ENCODE measurements at regions not wholly inside any gene's neighbourhood (a gene's known extent, or its start where the extent isn't known, plus 50 kb on each side); places are given as distances from the start of the nearest gene placed in this dataset.
"Not testable (repeated sequence)": the region's sequence is repeated elsewhere in the genome, so short reads cannot be mapped to it uniquely, and the experiment has no call there.

- no peaks in the 10 kb centered on the region for H3K36me3 ChIP-seq (ENCODE audit: control insufficient read depth in 4 of 4, insufficient read depth in 4 of 4, low read length in 3 of 4)
- DNase-seq = no peak
- H3K9me3 ChIP-seq (ENCODE audit: control extremely low read depth in 1 of 5, control insufficient read depth in 4 of 5, insufficient read depth in 2 of 5, low read depth in 1 of 5, low read length in 4 of 5) = no peaks in the 10 kb centered on the region
- no peak overlapping the region for H3K4me3 ChIP-seq (ENCODE audit: control insufficient read depth in 1 of 7, extremely low read depth in 1 of 7, insufficient read depth in 4 of 7, low read depth in 2 of 7, low read length in 6 of 7)
- POLR2A ChIA-PET = no interaction called here
- H3K4me1 ChIP-seq (ENCODE audit: control extremely low read depth in 1 of 4, control insufficient read depth in 4 of 4, insufficient read depth in 4 of 4, low read length in 3 of 4) = no peaks in the 10 kb centered on the region
- no peaks in the 10 kb centered on the region for H3K27me3 ChIP-seq (replicated peaks in 2 of 5; ENCODE audit: control insufficient read depth in 4 of 5, insufficient read depth in 5 of 5, low read length in 4 of 5)
- no peak overlapping the region for H3K27ac ChIP-seq (ENCODE audit: insufficient read depth in 1 of 2, low read depth in 1 of 2, low read length in 2 of 2, poor library complexity in 1 of 2, severe bottlenecking in 2 of 2)
- no CpG with 5 or more reads among the region's 1 CpG for whole genome bisulfite sequencing (ENCODE audit: insufficient coverage)
- CTCF ChIA-PET = no interaction called here
These were observed 952.5 kb upstream of the FAT3 start for GRCh38 chr11:91272089-91272488.

DNA sequence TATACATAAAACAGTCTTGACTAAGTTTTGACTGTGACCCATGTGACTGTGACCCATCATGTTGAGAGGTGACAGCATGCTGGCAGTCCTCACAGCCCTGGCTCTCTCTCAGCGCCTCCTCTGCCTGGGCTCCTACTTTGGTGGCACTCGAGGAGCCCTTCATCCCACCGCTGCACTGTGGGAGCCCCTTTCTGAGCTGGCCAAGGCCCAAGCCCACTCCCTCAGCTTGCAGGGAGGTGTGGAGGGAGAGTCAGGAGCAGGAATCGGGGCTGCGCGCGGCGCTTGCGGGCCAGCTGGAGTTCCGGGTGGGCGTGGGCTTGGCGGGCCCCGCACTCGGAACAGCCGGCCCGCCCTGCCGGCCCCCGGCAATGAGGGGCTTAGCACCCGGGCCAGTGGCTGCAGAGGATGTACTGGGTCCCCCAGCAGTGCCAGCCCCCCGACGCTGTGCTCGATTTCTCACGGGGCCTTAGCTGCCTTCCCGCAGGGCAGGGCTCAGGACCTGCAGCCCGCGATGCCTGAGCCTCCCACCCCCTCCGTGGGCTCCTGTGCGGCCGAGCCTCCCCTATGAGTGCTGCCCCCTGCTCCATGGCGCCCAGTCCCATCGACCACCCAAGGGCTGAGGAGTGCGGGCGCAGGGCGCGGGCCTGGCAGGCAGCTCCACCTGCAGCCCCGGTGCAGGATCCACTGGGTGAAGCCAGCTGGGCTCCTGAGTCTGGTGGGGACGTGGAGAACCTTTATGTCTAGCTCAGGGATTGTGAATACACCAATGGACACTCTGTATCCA lies 955.9 kb upstream of the FAT3 start:
- H3K4me1 ChIP-seq (ENCODE audit: control extremely low read depth in 1 of 4, control insufficient read depth in 4 of 4, insufficient read depth in 4 of 4, low read length in 3 of 4); H3K27me3 ChIP-seq (replicated peaks in 2 of 5; ENCODE audit: control insufficient read depth in 4 of 5, insufficient read depth in 5 of 5, low read length in 4 of 5); H3K4me3 ChIP-seq (ENCODE audit: control insufficient read depth in 1 of 7, extremely low read depth in 1 of 7, insufficient read depth in 4 of 7, low read depth in 2 of 7, low read length in 6 of 7); H3K36me3 ChIP-seq (ENCODE audit: control insufficient read depth in 4 of 4, insufficient read depth in 4 of 4, low read length in 3 of 4); DNase-seq; H3K9me3 ChIP-seq (ENCODE audit: control extremely low read depth in 1 of 5, control insufficient read depth in 4 of 5, insufficient read depth in 2 of 5, low read depth in 1 of 5, low read length in 4 of 5); CTCF ChIA-PET; POLR2A ChIA-PET; H3K27ac ChIP-seq (ENCODE audit: insufficient read depth in 1 of 2, low read depth in 1 of 2, low read length in 2 of 2, poor library complexity in 1 of 2, severe bottlenecking in 2 of 2): not testable (repeated sequence)
- WGBS (ENCODE audit: insufficient coverage) = 98% methylated on average over 20 of the region's 37 CpGs

GRCh38 chr11:91265946-91266345 lies 958.7 kb upstream of the FAT3 start:
- Histone ChIP-seq H3K27ac (ENCODE audit: insufficient read depth in 1 of 2, low read depth in 1 of 2, low read length in 2 of 2, poor library complexity in 1 of 2, severe bottlenecking in 2 of 2) (no peak overlapping the region), H3K4me1 (ENCODE audit: control extremely low read depth in 1 of 4, control insufficient read depth in 4 of 4, insufficient read depth in 4 of 4, low read length in 3 of 4) (no peaks in the 10 kb centered on the region), H3K4me3 (ENCODE audit: control insufficient read depth in 1 of 7, extremely low read depth in 1 of 7, insufficient read depth in 4 of 7, low read depth in 2 of 7, low read length in 6 of 7) (no peak overlapping the region), H3K27me3 (replicated peaks in 2 of 5; ENCODE audit: control insufficient read depth in 4 of 5, insufficient read depth in 5 of 5, low read length in 4 of 5) (no peaks in the 10 kb centered on the region), H3K9me3 (ENCODE audit: control extremely low read depth in 1 of 5, control insufficient read depth in 4 of 5, insufficient read depth in 2 of 5, low read depth in 1 of 5, low read length in 4 of 5) (no peaks in the 10 kb centered on the region), H3K36me3 (ENCODE audit: control insufficient read depth in 4 of 4, insufficient read depth in 4 of 4, low read length in 3 of 4) (no peaks in the 10 kb centered on the region)
- ChIA-PET POLR2A (no interaction called here), CTCF (no interaction called here)
- DNase-seq = no peak
- no CpG with 5 or more reads among the region's 1 CpG for WGBS (ENCODE audit: insufficient coverage)

- Histone ChIP-seq H3K9me3 (ENCODE audit: control extremely low read depth in 1 of 5, control insufficient read depth in 4 of 5, insufficient read depth in 2 of 5, low read depth in 1 of 5, low read length in 4 of 5) (no peaks in the 10 kb centered on the region), H3K4me3 (ENCODE audit: control insufficient read depth in 1 of 7, extremely low read depth in 1 of 7, insufficient read depth in 4 of 7, low read depth in 2 of 7, low read length in 6 of 7) (no peak overlapping the region), H3K36me3 (ENCODE audit: control insufficient read depth in 4 of 4, insufficient read depth in 4 of 4, low read length in 3 of 4) (no peaks in the 10 kb centered on the region), H3K27me3 (replicated peaks in 2 of 5; ENCODE audit: control insufficient read depth in 4 of 5, insufficient read depth in 5 of 5, low read length in 4 of 5) (no peaks in the 10 kb centered on the region), H3K4me1 (ENCODE audit: control extremely low read depth in 1 of 4, control insufficient read depth in 4 of 4, insufficient read depth in 4 of 4, low read length in 3 of 4) (no peaks in the 10 kb centered on the region), H3K27ac (ENCODE audit: insufficient read depth in 1 of 2, low read depth in 1 of 2, low read length in 2 of 2, poor library complexity in 1 of 2, severe bottlenecking in 2 of 2) (no peak overlapping the region)
- no CpG with 5 or more reads among the region's 2 CpGs for WGBS (ENCODE audit: insufficient coverage)
- DNase-seq = no peak
- CTCF ChIA-PET = no interaction called here
- POLR2A ChIA-PET = no interaction called here
These were observed 960.1 kb upstream of the FAT3 start for GRCh38 chr11:91264481-91264880.

DNA sequence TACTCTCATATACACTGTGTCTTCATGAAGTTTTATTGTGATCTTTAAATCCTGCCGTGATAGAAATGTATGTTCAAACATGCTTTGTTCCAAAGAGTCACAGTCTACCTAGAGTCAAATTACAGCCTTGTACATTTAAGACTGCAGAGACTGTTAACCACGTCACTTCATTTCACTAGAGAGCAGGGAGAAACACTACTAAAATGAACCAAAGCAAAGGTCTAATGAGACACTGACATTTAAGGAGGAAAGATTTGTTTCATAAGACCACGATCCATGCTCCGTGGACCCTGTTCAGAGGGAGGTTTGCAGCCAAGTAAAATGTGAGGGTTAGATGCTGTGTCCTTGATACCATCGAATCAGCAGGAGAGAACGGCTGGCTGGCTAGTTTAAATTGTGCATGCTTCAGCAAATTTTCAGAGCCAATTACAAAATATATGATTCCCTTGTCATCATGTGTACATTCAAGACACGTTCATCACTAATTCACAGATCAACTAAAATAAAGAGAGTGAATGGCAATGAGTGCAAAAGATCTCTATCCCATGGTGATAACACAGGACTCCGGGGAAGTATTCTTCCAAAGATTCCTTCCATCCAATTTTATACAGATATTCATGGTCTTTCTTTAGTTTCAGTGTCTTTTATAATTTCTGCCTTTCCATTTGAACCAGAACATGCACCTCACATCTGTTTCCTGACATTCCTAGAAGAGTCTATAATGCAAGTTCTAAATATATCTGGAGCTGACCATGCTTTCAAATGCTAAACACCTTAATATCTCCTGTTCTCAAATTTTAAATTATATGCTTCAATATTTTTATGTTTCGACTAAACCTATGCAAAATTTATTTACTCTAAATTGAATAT lies 960.9 kb upstream of the FAT3 start:
- no peak overlapping the region for H3K27ac ChIP-seq (ENCODE audit: insufficient read depth in 1 of 2, low read depth in 1 of 2, low read length in 2 of 2, poor library complexity in 1 of 2, severe bottlenecking in 2 of 2)
- ChIA-PET CTCF (no interaction called here), POLR2A (no interaction called here)
- H3K9me3 ChIP-seq (ENCODE audit: control extremely low read depth in 1 of 5, control insufficient read depth in 4 of 5, insufficient read depth in 2 of 5, low read depth in 1 of 5, low read length in 4 of 5) = no peaks in the 10 kb centered on the region
- no peaks in the 10 kb centered on the region for H3K36me3 ChIP-seq (ENCODE audit: control insufficient read depth in 4 of 4, insufficient read depth in 4 of 4, low read length in 3 of 4)
- H3K4me1 ChIP-seq (ENCODE audit: control extremely low read depth in 1 of 4, control insufficient read depth in 4 of 4, insufficient read depth in 4 of 4, low read length in 3 of 4) = no peaks in the 10 kb centered on the region
- H3K27me3 ChIP-seq (replicated peaks in 2 of 5; ENCODE audit: control insufficient read depth in 4 of 5, insufficient read depth in 5 of 5, low read length in 4 of 5) = no peaks in the 10 kb centered on the region
- H3K4me3 ChIP-seq (ENCODE audit: control insufficient read depth in 1 of 7, extremely low read depth in 1 of 7, insufficient read depth in 4 of 7, low read depth in 2 of 7, low read length in 6 of 7) = no peak overlapping the region
- DNase-seq = no peak
- 92% methylated on average over 6 of the region's 9 CpGs for WGBS (ENCODE audit: insufficient coverage)

DNA sequence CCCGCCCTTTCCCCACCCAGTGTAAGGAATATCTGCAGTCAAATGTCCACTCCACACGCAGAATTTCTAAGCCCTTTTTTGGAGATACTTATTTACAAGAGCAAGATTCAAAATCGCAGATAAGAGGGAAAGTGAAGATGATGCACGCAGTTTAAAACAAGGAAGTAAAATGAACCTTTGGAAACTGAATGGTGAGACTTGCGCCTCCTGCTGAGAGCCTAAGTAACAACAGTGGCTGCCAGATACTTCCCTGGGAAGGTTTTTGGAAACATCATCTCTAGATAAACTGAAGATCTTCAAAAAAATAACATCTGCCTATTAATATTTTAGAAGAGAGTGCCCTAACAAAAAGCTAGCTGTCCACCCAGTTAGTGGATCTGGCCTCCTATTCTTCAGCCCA lies 963.1 kb upstream of the FAT3 start:
- Histone ChIP-seq H3K4me1 (ENCODE audit: control extremely low read depth in 1 of 4, control insufficient read depth in 4 of 4, insufficient read depth in 4 of 4, low read length in 3 of 4) (no peaks in the 10 kb centered on the region), H3K36me3 (ENCODE audit: control insufficient read depth in 4 of 4, insufficient read depth in 4 of 4, low read length in 3 of 4) (no peaks in the 10 kb centered on the region), H3K9me3 (ENCODE audit: control extremely low read depth in 1 of 5, control insufficient read depth in 4 of 5, insufficient read depth in 2 of 5, low read depth in 1 of 5, low read length in 4 of 5) (no peaks in the 10 kb centered on the region), H3K27ac (ENCODE audit: insufficient read depth in 1 of 2, low read depth in 1 of 2, low read length in 2 of 2, poor library complexity in 1 of 2, severe bottlenecking in 2 of 2) (no peak overlapping the region), H3K27me3 (replicated peaks in 2 of 5; ENCODE audit: control insufficient read depth in 4 of 5, insufficient read depth in 5 of 5, low read length in 4 of 5) (no peaks in the 10 kb centered on the region), H3K4me3 (ENCODE audit: control insufficient read depth in 1 of 7, extremely low read depth in 1 of 7, insufficient read depth in 4 of 7, low read depth in 2 of 7, low read length in 6 of 7) (no peak overlapping the region)
- no peak for DNase-seq
- ChIA-PET POLR2A (no interaction called here), CTCF (no interaction called here)
- 48% methylated on average over 3 of the region's 5 CpGs for WGBS (ENCODE audit: insufficient coverage)

DNA sequence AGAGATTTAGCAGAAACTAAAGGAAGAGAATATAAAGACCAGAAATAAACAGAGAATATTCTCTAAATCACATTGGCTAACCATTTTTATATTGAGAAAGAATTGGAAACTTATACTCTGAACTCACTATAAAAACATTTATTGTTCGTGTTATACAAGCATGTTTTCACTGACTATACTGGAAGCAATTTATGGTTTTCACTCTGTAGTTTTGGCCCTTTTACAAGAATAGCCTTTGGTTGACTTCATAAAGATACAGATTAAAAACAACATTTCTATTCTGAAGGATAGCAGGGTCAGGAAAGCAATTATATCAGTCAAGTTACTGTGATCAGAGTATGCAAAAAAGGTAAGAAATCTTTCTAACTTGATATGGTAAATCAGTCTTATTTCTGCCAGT lies 965.7 kb upstream of the FAT3 start:
- CTCF ChIA-PET = no interaction called here
- WGBS (ENCODE audit: insufficient coverage) = no CpG with 5 or more reads among the region's 1 CpG
- no peak for DNase-seq
- Histone ChIP-seq H3K27me3 (replicated peaks in 2 of 5; ENCODE audit: control insufficient read depth in 4 of 5, insufficient read depth in 5 of 5, low read length in 4 of 5) (no peaks in the 10 kb centered on the region), H3K36me3 (ENCODE audit: control insufficient read depth in 4 of 4, insufficient read depth in 4 of 4, low read length in 3 of 4) (no peaks in the 10 kb centered on the region), H3K4me1 (ENCODE audit: control extremely low read depth in 1 of 4, control insufficient read depth in 4 of 4, insufficient read depth in 4 of 4, low read length in 3 of 4) (no peaks in the 10 kb centered on the region), H3K9me3 (ENCODE audit: control extremely low read depth in 1 of 5, control insufficient read depth in 4 of 5, insufficient read depth in 2 of 5, low read depth in 1 of 5, low read length in 4 of 5) (no peaks in the 10 kb centered on the region), H3K4me3 (ENCODE audit: control insufficient read depth in 1 of 7, extremely low read depth in 1 of 7, insufficient read depth in 4 of 7, low read depth in 2 of 7, low read length in 6 of 7) (no peak overlapping the region), H3K27ac (ENCODE audit: insufficient read depth in 1 of 2, low read depth in 1 of 2, low read length in 2 of 2, poor library complexity in 1 of 2, severe bottlenecking in 2 of 2) (no peak overlapping the region)
- POLR2A ChIA-PET = no interaction called here
